SK-N-MC (cell line): ENCODE measurements at regions not wholly inside any gene's neighbourhood (a gene's known extent, or its start where the extent isn't known, plus 50 kb on each side); places are given as distances from the start of the nearest gene placed in this dataset.

Experiments used
- EZH2 ChIP-seq: fragments of 200-600 bp; sonication (generic); IDR thresholded peaks from one replicate; pipeline ENCODE4 v1.6.1; 2017; ENCODE audit warnings: antibody characterized with exemption
- POLR2AphosphoS5 ChIP-seq: IDR thresholded peaks from 2 replicates; pipeline ENCODE4 v1.6.1; 2012; ENCODE audit warnings: mild to moderate bottlenecking, low read depth, low read length, borderline replicate concordance

- TF ChIP-seq POLR2AphosphoS5 (no peak), EZH2 (no peak)
Measured at GRCh38 chr15:44861917-44862316, 94.6 kb upstream of the TERB2 start.
